ENCODE measurements at regions not wholly inside any gene's neighbourhood (a gene's known extent, or its start where the extent isn't known, plus 50 kb on each side); places are given as distances from the start of the nearest gene placed in this dataset.

- Histone ChIP-seq H3K27me3 (ENCODE audit: insufficient read depth, low read length, poor library complexity, severe bottlenecking) (no peaks in the 10 kb centered on the region), H3K36me3 (ENCODE audit: insufficient read depth, low read length) (no peaks in the 10 kb centered on the region), H3K9me3 (ENCODE audit: insufficient read depth, low read depth, low read length) (no peaks in the 10 kb centered on the region), H3K79me2 (ENCODE audit: insufficient read depth, low read length) (no peaks in the 10 kb centered on the region), H3F3A (ENCODE audit: low read depth) (no peaks in the 10 kb centered on the region), H3K9ac (ENCODE audit: low read depth, low read length, poor library complexity, severe bottlenecking) (no peak overlapping the region), H3K9me2 (replicated peaks; ENCODE audit: low read depth, low read length) (no peaks in the 10 kb centered on the region), H3K4me1 (ENCODE audit: insufficient read depth, low read length, poor library complexity, severe bottlenecking) (peaks cover 18% of the 10 kb centered on the region), H3K4me2 (ENCODE audit: low read depth, low read length, poor library complexity, severe bottlenecking) (no peak overlapping the region), H3K4me3 (ENCODE audit: low read length, poor library complexity, severe bottlenecking) (no peak overlapping the region), H2AFZ (ENCODE audit: low read length) (no peak overlapping the region), H4K20me1 (ENCODE audit: insufficient read depth, low read length, poor library complexity, severe bottlenecking) (no peaks in the 10 kb centered on the region)
- TF ChIP-seq CTCF (conservative IDR thresholded peaks at IDR 0.05; ENCODE audit: low read length) (no peak), EZH2phosphoT487 (IDR thresholded peaks at IDR 0.05; ENCODE audit: borderline replicate concordance) (no peak)
These were observed 574.3 kb upstream of the ZNF462 start for GRCh38 chr9:106288689-106289088.

- Histone ChIP-seq H3K9me2 (replicated peaks; ENCODE audit: low read depth, low read length) (no peaks in the 10 kb centered on the region), H3K27me3 (ENCODE audit: insufficient read depth, low read length, poor library complexity, severe bottlenecking) (no peaks in the 10 kb centered on the region), H4K20me1 (ENCODE audit: insufficient read depth, low read length, poor library complexity, severe bottlenecking) (no peaks in the 10 kb centered on the region), H3F3A (ENCODE audit: low read depth) (no peaks in the 10 kb centered on the region), H3K79me2 (ENCODE audit: insufficient read depth, low read length) (no peaks in the 10 kb centered on the region), H3K36me3 (ENCODE audit: insufficient read depth, low read length) (no peaks in the 10 kb centered on the region), H3K9me3 (ENCODE audit: insufficient read depth, low read depth, low read length) (no peaks in the 10 kb centered on the region), H3K4me1 (ENCODE audit: insufficient read depth, low read length, poor library complexity, severe bottlenecking) (peaks cover 2% of the 10 kb centered on the region), H3K9ac (ENCODE audit: low read depth, low read length, poor library complexity, severe bottlenecking) (no peak overlapping the region), H3K4me2 (ENCODE audit: low read depth, low read length, poor library complexity, severe bottlenecking) (no peak overlapping the region), H2AFZ (ENCODE audit: low read length) (no peak overlapping the region), H3K4me3 (ENCODE audit: low read length, poor library complexity, severe bottlenecking) (no peak overlapping the region)
- no peak for TF ChIP-seq EZH2phosphoT487 (IDR thresholded peaks at IDR 0.05; ENCODE audit: borderline replicate concordance)
- TF ChIP-seq CTCF (conservative IDR thresholded peaks at IDR 0.05; ENCODE audit: low read length), result no peak
These were observed 571.2 kb upstream of the ZNF462 start for GRCh38 chr9:106291786-106292185.

- Histone ChIP-seq H4K20me1 (ENCODE audit: insufficient read depth, low read length, poor library complexity, severe bottlenecking) (no peaks in the 10 kb centered on the region), H3K9ac (ENCODE audit: low read depth, low read length, poor library complexity, severe bottlenecking) (no peak overlapping the region), H3K9me3 (ENCODE audit: insufficient read depth, low read depth, low read length) (no peaks in the 10 kb centered on the region), H3K27me3 (ENCODE audit: insufficient read depth, low read length, poor library complexity, severe bottlenecking) (no peaks in the 10 kb centered on the region), H3K9me2 (replicated peaks; ENCODE audit: low read depth, low read length) (no peaks in the 10 kb centered on the region), H3K4me1 (ENCODE audit: insufficient read depth, low read length, poor library complexity, severe bottlenecking) (no peaks in the 10 kb centered on the region), H2AFZ (ENCODE audit: low read length) (no peak overlapping the region), H3F3A (ENCODE audit: low read depth) (no peaks in the 10 kb centered on the region), H3K79me2 (ENCODE audit: insufficient read depth, low read length) (no peaks in the 10 kb centered on the region), H3K4me3 (ENCODE audit: low read length, poor library complexity, severe bottlenecking) (no peak overlapping the region), H3K4me2 (ENCODE audit: low read depth, low read length, poor library complexity, severe bottlenecking) (no peak overlapping the region), H3K36me3 (ENCODE audit: insufficient read depth, low read length) (no peaks in the 10 kb centered on the region)
- no peak for TF ChIP-seq CTCF (conservative IDR thresholded peaks at IDR 0.05; ENCODE audit: low read length)
- TF ChIP-seq EZH2phosphoT487 (IDR thresholded peaks at IDR 0.05; ENCODE audit: borderline replicate concordance), result no peak
These were observed 566.5 kb upstream of the ZNF462 start for GRCh38 chr9:106296426-106296825.

Measured in Loucy (cell line).